Hematopoietic multipotent progenitor cell treated with erythropoietin and hydrocortisone succinate and interleukin-3 and kit ligand, for 17 days (in vitro differentiated cells): ENCODE measurements at regions not wholly inside any gene's neighbourhood (a gene's known extent, or its start where the extent isn't known, plus 50 kb on each side); places are given as distances from the start of the nearest gene placed in this dataset.

Experiments
- DNase-seq: peaks from one replicate; pipeline ENCODE4 v3.0.0-alpha.2; 2015; ENCODE audit warnings: low spot score

DNA sequence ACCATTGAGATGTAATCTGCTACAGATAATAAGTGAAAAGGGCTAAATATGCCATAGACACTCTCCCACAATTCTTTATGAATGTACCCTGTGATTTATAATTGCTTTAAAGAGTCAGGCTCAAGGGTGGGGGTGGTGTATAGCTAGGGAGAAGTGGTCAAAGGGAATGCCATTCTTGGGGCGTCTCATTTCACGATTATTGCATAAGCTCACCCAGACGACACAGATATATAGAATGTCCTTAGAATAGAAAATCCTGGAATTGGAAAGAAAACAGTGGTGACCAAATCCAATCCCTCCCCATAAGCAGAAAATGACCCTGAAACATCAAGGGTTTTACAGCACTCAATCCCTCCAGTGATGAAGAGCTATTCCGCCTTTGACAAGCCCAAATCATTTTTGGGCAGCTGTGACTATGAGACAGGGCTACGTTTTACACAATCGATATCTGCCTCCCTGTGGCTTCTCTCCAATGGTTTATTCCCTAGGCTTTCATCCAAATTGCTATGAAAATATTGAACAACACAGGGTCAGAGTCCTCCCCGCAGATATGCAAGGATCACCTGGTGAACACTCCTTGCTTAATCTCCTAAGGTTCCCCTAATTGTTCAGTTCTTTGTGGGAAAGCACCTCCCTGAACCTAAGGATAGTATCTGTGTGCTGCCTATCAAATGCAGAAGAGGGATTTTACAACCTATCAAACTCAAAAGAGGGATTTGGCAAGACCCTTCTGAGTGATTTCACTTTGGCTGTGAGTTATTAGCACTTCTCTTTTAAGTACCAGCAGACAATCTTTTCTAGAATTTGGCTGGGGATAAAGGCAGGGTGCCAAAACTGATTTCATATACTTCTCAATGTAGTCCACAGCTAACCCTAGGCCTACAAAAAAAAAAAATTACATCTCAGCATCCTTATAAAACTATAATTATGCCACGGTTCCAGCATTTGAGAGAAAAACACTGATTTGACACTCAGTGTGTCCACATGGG lies 144.9 kb upstream of the CDH6 start:
- no peak for DNase-seq

DNA sequence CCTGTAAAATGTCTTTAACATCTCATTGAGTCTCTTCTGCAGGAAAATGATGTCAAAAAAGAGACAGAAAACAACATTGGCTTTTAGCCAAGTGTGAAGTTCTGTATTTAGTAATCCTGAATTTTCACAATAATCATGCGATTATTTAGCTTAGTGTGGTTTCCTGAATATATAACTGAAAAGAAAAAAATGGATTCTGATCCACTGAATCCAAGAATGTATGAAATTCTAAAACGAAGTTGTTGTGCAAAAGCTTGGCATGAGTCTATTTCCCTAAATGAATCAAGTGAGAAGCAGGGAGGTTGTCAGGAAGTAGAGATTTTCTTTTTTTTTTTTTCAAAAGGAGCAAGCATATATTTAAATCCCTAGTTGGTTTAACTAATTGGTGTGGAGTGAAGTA lies 145.9 kb upstream of the CDH6 start:
- DNase-seq = no peak

GRCh38 chr5:31047007-31047406 lies 146.5 kb upstream of the CDH6 start:
- no peak for DNase-seq

DNA sequence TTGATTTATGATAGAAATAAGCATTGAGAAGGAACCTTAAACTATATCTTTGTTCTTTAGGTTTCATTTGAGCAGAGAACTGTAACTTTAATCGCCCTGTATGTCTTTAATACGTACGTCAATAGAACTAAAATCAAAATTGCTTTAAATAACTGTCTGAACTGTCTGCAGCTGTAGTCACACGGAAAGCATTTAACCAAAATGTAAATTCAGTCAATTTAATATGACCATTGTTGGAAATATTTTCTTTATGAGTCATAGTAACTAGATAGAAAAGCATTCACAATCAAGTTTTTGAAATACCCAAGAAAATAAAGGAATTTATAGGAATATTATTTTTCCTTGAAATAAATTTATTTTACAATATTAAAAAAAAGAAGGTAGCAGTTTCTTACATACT lies 157.1 kb upstream of the CDH6 start:
- no peak for DNase-seq

- DNase-seq = no peak
Measured at GRCh38 chr5:31033295-31033694, 160.2 kb upstream of the CDH6 start.

GRCh38 chr5:31029925-31030324 lies 163.6 kb upstream of the CDH6 start:
- no peak for DNase-seq

DNA sequence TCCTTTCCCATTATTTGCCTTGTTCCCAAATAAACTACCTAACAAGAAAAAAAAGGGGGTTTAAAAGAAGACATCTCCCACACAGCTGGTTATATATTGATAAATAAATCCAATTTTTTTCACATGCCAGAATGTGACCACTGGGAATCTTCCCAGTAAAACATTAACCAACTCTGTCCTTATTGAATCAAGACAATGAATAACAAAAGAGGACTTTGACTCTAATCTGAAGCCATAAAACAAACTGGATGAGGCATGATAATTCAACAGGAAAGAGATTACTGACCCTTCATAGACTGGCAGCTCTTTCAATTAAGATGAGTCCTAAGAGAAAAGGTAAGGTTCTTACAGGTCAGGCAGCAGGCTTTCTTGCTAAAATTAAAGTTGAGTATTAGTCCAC lies 165.8 kb upstream of the CDH6 start:
- DNase-seq = no peak

- no peak for DNase-seq
Measured at GRCh38 chr5:31023105-31023504, 170.4 kb upstream of the CDH6 start.

- DNase-seq = no peak
Measured at GRCh38 chr5:31021181-31021624, 172.3 kb upstream of the CDH6 start.

DNA sequence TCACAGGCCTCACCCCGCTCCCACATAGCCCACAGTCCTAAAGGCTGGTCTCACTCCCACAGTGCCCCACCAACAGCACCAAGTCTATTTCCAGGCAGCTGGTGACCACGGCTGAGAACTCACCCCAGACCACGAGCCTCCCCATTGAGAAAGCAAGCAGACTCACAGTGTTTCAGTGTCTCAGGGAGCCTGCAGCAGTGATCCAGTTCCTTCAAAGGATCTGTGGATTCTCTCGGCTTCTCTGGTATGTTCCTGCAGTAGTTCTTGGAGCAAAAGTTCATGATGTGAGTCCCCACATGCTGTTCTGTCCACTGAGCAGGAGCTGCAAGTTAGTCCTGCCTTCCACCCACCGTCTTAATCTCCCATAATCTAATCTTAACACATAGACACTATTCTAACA lies 185.3 kb upstream of the CDH6 start:
- DNase-seq = no peak

DNA sequence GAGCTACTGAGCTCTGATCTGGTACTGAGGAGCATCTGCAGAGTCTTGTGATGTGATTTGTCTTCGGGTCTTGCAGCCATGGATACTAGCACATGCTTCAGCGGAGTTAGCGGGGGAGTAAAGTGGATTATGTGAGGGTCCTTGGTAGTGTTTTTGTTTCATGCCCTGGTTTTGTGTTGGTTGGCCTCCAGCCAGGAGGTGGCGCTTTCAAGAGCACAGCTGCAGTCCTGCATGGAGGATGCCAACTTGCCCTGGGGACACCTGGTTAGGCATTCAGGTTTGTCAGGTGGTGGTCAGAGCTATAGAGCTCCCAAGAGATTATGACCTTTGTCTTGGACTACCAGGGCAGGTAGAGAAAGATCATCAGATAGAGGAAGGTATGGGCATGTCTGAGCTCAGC lies 185.8 kb upstream of the CDH6 start:
- no peak for DNase-seq

- no peak for DNase-seq
Measured at GRCh38 chr5:31000287-31000686, 193.2 kb upstream of the CDH6 start.

GRCh38 chr5:30997681-30998080 lies 195.8 kb upstream of the CDH6 start:
- no peak for DNase-seq

DNA sequence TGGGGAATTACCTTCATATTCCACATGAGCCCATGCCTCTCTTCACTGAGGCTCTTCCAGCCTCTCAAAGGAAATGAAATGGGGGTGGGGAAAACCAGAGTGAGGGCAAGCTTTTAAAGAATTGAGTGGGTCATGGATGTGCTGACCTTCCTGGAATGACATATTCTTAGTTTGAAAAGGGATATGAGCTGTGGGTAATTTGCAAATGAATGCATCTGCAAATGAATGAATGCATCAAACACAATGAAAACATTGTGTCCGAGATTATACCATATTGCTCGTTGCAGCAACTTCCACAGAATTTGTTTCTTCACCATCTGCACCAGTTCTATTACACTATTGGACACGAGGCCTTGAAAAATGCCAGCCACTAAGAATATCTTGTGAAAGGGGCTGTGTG lies 198.6 kb upstream of the CDH6 start:
- DNase-seq = no peak

GRCh38 chr5:30994176-30994575 lies 199.3 kb upstream of the CDH6 start:
- DNase-seq = no peak

DNA sequence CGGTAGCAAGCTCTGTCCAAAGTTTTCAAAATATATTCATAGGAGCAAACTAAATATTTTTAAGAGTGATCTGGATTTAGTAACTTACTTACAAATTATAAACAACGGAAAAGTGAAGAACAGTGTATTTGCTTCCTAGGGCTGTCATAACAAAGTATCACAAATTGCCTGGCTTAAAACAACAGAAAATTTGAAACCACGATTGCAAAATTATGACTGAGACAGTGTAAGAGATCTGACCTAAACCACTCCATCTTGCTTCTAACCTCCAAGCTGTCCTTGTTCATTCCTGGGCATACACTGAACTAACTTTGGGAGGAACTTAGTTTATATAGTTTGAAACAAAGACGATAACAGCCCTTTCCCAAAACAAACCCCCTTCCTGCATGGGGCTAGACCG lies 202.0 kb upstream of the CDH6 start:
- no peak for DNase-seq

GRCh38 chr5:30981576-30981975 lies 211.9 kb upstream of the CDH6 start:
- DNase-seq = no peak

- no peak for DNase-seq
Measured at GRCh38 chr5:30968971-30969370, 224.5 kb upstream of the CDH6 start.

DNA sequence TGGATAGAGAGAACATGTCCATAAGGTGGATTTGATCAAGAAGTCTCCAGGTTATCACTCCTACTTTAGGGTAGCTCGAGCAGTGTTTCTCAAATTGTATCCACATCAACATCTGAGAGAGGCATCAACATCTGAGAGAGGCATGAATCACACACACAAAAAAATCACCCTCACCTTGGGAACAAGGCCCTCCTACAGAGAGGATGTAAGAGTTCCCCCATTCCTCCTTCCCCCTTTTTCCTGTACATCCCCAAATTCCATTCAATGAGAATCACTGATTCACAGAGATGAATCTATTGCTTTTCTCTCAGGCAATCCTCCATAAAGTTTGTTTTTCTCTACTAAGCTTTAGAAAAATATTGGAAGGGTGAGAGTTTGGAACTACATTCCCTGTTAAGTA lies 233.4 kb upstream of the CDH6 start:
- DNase-seq = no peak

DNA sequence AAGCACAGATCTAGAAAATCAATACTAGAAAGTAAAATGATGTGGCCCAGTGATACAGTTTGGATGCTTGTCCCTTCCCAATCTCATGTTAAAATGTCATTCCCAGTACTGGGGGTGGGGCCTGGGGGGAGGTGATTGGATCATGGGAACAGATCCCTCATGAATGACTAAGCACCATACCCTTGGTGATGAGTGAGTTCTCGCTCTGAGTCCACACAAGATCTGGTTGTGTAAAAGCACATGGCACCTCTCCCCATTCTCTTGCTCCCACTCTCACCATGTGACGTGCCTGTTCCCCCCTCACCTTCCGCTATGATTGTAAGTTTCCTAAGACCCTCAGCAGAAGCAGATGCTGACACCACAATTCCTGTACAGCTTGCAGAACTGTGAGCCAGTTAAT lies 234.2 kb upstream of the CDH6 start:
- DNase-seq = no peak

DNA sequence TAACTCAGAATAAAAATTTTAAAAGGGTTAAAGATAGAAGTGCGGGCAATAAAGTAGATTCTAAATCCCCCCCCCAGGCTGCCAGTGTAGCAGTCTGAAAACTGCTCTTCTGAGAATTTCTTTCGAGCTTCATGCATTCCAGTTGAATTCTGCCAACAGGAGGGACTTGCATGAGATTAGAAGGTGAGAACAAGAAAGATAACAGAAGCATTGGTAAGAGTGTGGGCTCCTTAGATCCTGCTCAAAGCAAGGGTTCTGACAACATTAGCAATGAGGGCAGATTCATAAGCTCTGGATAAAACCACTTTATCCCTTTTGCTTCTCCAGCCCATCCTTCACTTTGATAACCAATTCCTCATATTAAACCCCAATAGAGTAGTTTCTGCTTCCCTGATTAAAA lies 235.9 kb upstream of the CDH6 start:
- DNase-seq = no peak

- no peak for DNase-seq
Measured at GRCh38 chr5:30956251-30956650, 237.2 kb upstream of the CDH6 start.

GRCh38 chr5:30937070-30937469 lies 256.4 kb upstream of the CDH6 start:
- DNase-seq = no peak

DNA sequence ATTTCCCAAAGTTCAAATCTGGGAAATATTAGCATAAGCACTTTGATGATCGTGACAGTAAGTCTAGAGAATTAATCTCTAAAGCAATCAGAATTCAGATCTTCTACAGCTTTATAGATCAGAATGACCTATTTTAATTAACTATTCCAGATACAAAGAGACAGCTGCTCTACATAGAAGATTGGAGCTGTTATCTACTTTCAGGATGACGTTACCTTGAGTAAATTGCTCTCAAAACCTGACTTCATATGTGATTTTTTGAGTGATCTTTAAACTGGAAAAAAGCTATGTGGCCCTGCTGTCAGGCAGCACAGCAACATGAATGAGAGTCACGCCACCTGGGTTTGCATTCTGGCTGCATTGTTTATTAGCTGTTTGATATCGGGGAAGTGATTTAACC lies 259.9 kb upstream of the CDH6 start:
- no peak for DNase-seq
